Suprapubic skin (tissue), 4 donors: ENCODE measurements at regions not wholly inside any gene's neighbourhood (a gene's known extent, or its start where the extent isn't known, plus 50 kb on each side); places are given as distances from the start of the nearest gene placed in this dataset.

Experiments used
- DNase-seq, 2 donors: peaks; one replicate each; pipeline ENCODE4 v3.0.0-alpha.2; 2019; ENCODE audit warnings: low spot score in 2 of 2
- H3K27ac ChIP-seq: fragments of 200-600 bp; sonication (generic); one replicate; pipeline ENCODE4 v1.5.1; 2019
- H3K27me3 ChIP-seq: fragments of 200-600 bp; sonication (generic); one replicate; pipeline ENCODE4 v1.5.1; 2019
- H3K36me3 ChIP-seq: fragments of 200-600 bp; sonication (generic); one replicate; pipeline ENCODE4 v1.5.1; 2019
- H3K4me1 ChIP-seq: fragments of 200-600 bp; sonication (generic); one replicate; pipeline ENCODE4 v1.5.1; 2019
- H3K4me3 ChIP-seq: fragments of 200-600 bp; sonication (generic); one replicate; pipeline ENCODE4 v1.5.1; 2019; ENCODE audit warnings: mild to moderate bottlenecking
- H3K9me3 ChIP-seq: fragments of 200-600 bp; sonication (generic); one replicate; pipeline ENCODE4 v1.5.1; 2019
- CTCF ChIP-seq, 2 donors: fragments of 200-600 bp in 1 of 2; fragments of 450-650 bp in 1 of 2; sonication (generic) in 1 of 2; IDR thresholded peaks; one replicate each; pipeline ENCODE4 v1.5.1; 2016 to 2019; ENCODE audit warnings: antibody characterized with exemption in 2 of 2, mild to moderate bottlenecking in 1 of 2, moderate library complexity in 1 of 2
- EP300 ChIP-seq: sonication (generic); formaldehyde crosslinking; IDR thresholded peaks from one replicate; pipeline ENCODE4 v1.6.1; 2017; ENCODE audit warnings: antibody characterized with exemption
- POLR2A ChIP-seq, 2 donors: fragments of 450-650 bp; IDR thresholded peaks; one replicate each; pipeline ENCODE4 v1.6.1; 2017; ENCODE audit warnings: antibody characterized with exemption in 2 of 2, mild to moderate bottlenecking in 2 of 2, moderate library complexity in 2 of 2
- POLR2AphosphoS5 ChIP-seq, 3 donors: sonication (generic); formaldehyde crosslinking; IDR thresholded peaks; one replicate each; pipeline ENCODE4 v1.6.1; 2017; ENCODE audit warnings: antibody characterized with exemption in 3 of 3
- WGBS: methylation state at CpG from one replicate; pipeline ENCODE4 v1.1.5; 2018; 5-methylcytosine and 5-hydroxymethylcytosine counted together

GRCh38 chr9:107078061-107078460 lies 205.0 kb upstream of the RAD23B start:
- Histone ChIP-seq H3K4me1 (no peaks in the 10 kb centered on the region), H3K27ac (no peak overlapping the region), H3K27me3 (no peaks in the 10 kb centered on the region), H3K4me3 (no peak overlapping the region), H3K9me3 (no peaks in the 10 kb centered on the region), H3K36me3 (no peaks in the 10 kb centered on the region)
- WGBS: 58% methylated on average over 1 of the region's 1 CpG
- DNase-seq: no peak
- no peak for TF ChIP-seq CTCF (IDR thresholded peaks at IDR 0.05)
- no peak for TF ChIP-seq EP300
- TF ChIP-seq POLR2AphosphoS5 (IDR thresholded peaks at IDR 0.05): no peak
- TF ChIP-seq POLR2A (IDR thresholded peaks at IDR 0.05): no peak

- H3K36me3 ChIP-seq: no peaks in the 10 kb centered on the region
- no peak for DNase-seq
- no peak overlapping the region for H3K27ac ChIP-seq
- no peak for TF ChIP-seq POLR2AphosphoS5 (IDR thresholded peaks at IDR 0.05)
- TF ChIP-seq POLR2A (IDR thresholded peaks at IDR 0.05): no peak
- TF ChIP-seq EP300: no peak
- TF ChIP-seq CTCF (IDR thresholded peaks at IDR 0.05): no peak
- no peaks in the 10 kb centered on the region for H3K9me3 ChIP-seq
- no peak overlapping the region for H3K4me3 ChIP-seq
- 76% methylated on average over 1 of the region's 1 CpG for WGBS
- no peaks in the 10 kb centered on the region for H3K4me1 ChIP-seq
- H3K27me3 ChIP-seq: no peaks in the 10 kb centered on the region
These were observed 203.5 kb upstream of the RAD23B start for GRCh38 chr9:107079589-107079988.

- TF ChIP-seq CTCF (IDR thresholded peaks at IDR 0.05) (no peak), POLR2A (IDR thresholded peaks at IDR 0.05) (no peak), EP300 (no peak), POLR2AphosphoS5 (IDR thresholded peaks at IDR 0.05) (no peak)
- Histone ChIP-seq H3K4me1 (no peaks in the 10 kb centered on the region), H3K9me3 (no peaks in the 10 kb centered on the region), H3K4me3 (no peak overlapping the region), H3K36me3 (no peaks in the 10 kb centered on the region), H3K27ac (no peak overlapping the region), H3K27me3 (no peaks in the 10 kb centered on the region)
- DNase-seq: no peak
- WGBS: 77% methylated on average over 3 of the region's 3 CpGs
These were observed 202.9 kb upstream of the RAD23B start for GRCh38 chr9:107080130-107080529.

GRCh38 chr9:107086460-107086859 lies 196.6 kb upstream of the RAD23B start:
- DNase-seq: no peak
- TF ChIP-seq CTCF (IDR thresholded peaks at IDR 0.05) (no peak), EP300 (no peak), POLR2AphosphoS5 (IDR thresholded peaks at IDR 0.05) (no peak), POLR2A (IDR thresholded peaks at IDR 0.05) (no peak)
- H3K36me3 ChIP-seq: no peaks in the 10 kb centered on the region
- H3K4me3 ChIP-seq: no peak overlapping the region
- H3K27me3 ChIP-seq: no peaks in the 10 kb centered on the region
- no peak overlapping the region for H3K27ac ChIP-seq
- no peaks in the 10 kb centered on the region for H3K9me3 ChIP-seq
- no peaks in the 10 kb centered on the region for H3K4me1 ChIP-seq
- 74% methylated on average over 2 of the region's 2 CpGs for WGBS

- H3K27me3 ChIP-seq: no peaks in the 10 kb centered on the region
- no peak overlapping the region for H3K27ac ChIP-seq
- H3K9me3 ChIP-seq: no peaks in the 10 kb centered on the region
- no peak for DNase-seq
- no peaks in the 10 kb centered on the region for H3K36me3 ChIP-seq
- H3K4me3 ChIP-seq: no peak overlapping the region
- WGBS: 79% methylated on average over 3 of the region's 3 CpGs
- no peaks in the 10 kb centered on the region for H3K4me1 ChIP-seq
- no peak for TF ChIP-seq CTCF (IDR thresholded peaks at IDR 0.05)
- no peak for TF ChIP-seq EP300
- TF ChIP-seq POLR2AphosphoS5 (IDR thresholded peaks at IDR 0.05): no peak
- no peak for TF ChIP-seq POLR2A (IDR thresholded peaks at IDR 0.05)
These were observed 195.9 kb upstream of the RAD23B start for GRCh38 chr9:107087222-107087621.
